Activated naive CD8-positive, alpha-beta T cell treated with anti-CD3 and anti-CD28 coated beads, Interleukin-2, amount 10 ng/mL, durations not matched to agents 7 days and 5 days (primary cell): ENCODE measurements at regions not wholly inside any gene's neighbourhood (a gene's known extent, or its start where the extent isn't known, plus 50 kb on each side); places are given as distances from the start of the nearest gene placed in this dataset.
"Not testable (repeated sequence)": the region's sequence is repeated elsewhere in the genome, so short reads cannot be mapped to it uniquely, and the experiment has no call there.

ENCODE experiments used
- ATAC-seq: fragments of 150-1000 bp; cut with Tn5 transposase; one replicate; pipeline ENCODE4 v1.10.0; 2021; ENCODE audit warnings: low read depth, moderate library complexity
- POLR2A ChIA-PET: fragments of 350-600 bp; sonication (Branson Sonifier 250); formaldehyde crosslinking; loops from one replicate; lab custom pipeline; 2021; ENCODE audit warnings: antibody characterized with exemption; lab: Charles Lee
- DNase-seq: peaks from one replicate; pipeline ENCODE4 v3.0.0; 2021
- H3K27ac Mint-ChIP-seq: one replicate; pipeline ENCODE4 v1.8.0; 2022; ENCODE audit warnings: mild to moderate bottlenecking, mixed read lengths
- H3K27me3 Mint-ChIP-seq: one replicate; pipeline ENCODE4 v1.8.0; 2022; ENCODE audit warnings: mild to moderate bottlenecking, moderate library complexity, mixed read lengths
- H3K36me3 Mint-ChIP-seq: one replicate; pipeline ENCODE4 v1.8.0; 2021; ENCODE audit warnings: mild to moderate bottlenecking, mixed read lengths
- H3K4me1 Mint-ChIP-seq: one replicate; pipeline ENCODE4 v1.8.0; 2021; ENCODE audit warnings: mixed read lengths
- H3K4me3 Mint-ChIP-seq: one replicate; pipeline ENCODE4 v1.8.0; 2022; ENCODE audit warnings: mild to moderate bottlenecking, moderate library complexity, mixed read lengths
- H3K9me3 Mint-ChIP-seq: one replicate; pipeline ENCODE4 v1.8.0; 2021; ENCODE audit warnings: mixed read lengths

DNA sequence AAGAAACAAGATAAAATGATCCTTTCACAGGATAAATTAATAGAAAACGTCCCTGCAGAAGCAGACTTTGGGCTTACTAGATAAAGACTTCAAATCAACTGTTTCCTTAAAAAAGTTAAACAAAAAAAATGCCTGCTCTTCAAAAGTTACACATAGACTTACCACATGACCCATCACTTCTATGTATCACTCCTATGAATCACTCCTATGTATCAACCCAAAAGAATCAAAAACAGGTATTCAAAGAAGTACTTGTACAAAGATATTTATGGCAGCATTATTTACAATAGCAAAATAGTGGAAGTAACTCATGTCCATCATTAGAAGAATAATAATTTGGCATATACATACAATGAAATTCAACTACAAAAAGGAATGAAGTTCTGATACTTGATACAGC, 56.3 kb upstream of the PRDM9 start:
- Mint-ChIP-seq H3K36me3 (no peaks in the 10 kb centered on the region), H3K4me1 (no peaks in the 10 kb centered on the region), H3K27me3 (no peaks in the 10 kb centered on the region), H3K9me3 (no peaks in the 10 kb centered on the region), H3K4me3 (no peak overlapping the region), H3K27ac (no peak overlapping the region)
- POLR2A ChIA-PET, result no interaction called here
- ATAC-seq (no peak), DNase-seq (no peak)

DNA sequence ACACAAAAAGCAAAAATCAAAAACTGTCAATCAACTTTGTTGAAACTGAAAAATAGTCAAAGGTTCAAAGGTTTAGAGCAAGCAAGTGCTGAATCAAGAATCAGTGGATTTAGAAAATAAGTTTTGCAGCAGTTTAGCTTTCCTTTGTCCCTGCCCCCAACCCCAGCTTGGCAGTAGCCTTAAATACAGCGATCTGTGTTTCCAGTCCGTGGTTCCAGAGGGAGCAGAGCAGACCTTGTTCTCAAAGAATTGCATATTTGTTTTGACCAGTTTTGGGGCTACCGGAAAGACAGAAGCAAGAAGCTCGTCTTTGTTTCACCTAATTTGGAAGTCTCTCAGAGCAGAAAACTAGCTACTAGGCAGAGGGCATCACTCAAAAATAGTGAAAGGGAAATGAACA, 57.2 kb upstream of the PRDM9 start:
- no peaks in the 10 kb centered on the region for H3K36me3 Mint-ChIP-seq
- POLR2A ChIA-PET, result no interaction called here

DNA sequence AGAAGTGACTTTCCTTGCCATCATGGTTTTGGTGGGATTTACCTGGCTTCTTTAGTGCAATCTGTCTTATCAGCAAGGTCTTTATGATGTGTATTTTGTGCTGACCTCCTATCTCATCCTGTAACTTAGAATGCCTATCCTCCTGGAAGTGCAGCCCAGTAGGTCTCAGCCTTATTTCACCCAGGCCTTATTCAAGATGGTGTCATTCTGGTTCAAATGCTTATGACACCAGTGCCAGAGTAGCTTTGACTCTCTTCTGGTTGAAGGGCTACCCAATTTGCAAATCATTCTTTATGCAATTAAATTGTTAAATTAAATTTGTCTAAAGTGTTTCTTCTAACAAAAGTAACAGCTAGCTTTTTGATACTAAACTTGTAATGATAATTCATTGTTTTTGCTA, 58.8 kb upstream of the PRDM9 start:
- Mint-ChIP-seq H3K4me1 (no peaks in the 10 kb centered on the region), H3K27me3 (no peaks in the 10 kb centered on the region), H3K9me3 (peaks cover 2% of the 10 kb centered on the region), H3K36me3 (no peaks in the 10 kb centered on the region), H3K27ac (no peak overlapping the region), H3K4me3 (no peak overlapping the region)
- ATAC-seq (no peak), DNase-seq (no peak)
- POLR2A ChIA-PET, result no interaction called here

More for the DNA sequence above, 57.2 kb upstream of the PRDM9 start:
- Mint-ChIP-seq H3K27ac (no peak overlapping the region), H3K27me3 (no peaks in the 10 kb centered on the region), H3K9me3 (no peaks in the 10 kb centered on the region), H3K4me3 (no peak overlapping the region), H3K4me1 (no peaks in the 10 kb centered on the region)
- ATAC-seq (no peak), DNase-seq (no peak)

GRCh38 chr5:23446424-23446823, 61.0 kb upstream of the PRDM9 start:
- Mint-ChIP-seq H3K36me3 (no peaks in the 10 kb centered on the region), H3K4me1 (no peaks in the 10 kb centered on the region), H3K4me3 (no peak overlapping the region), H3K27me3 (no peaks in the 10 kb centered on the region), H3K27ac (no peak overlapping the region), H3K9me3 (peaks cover 2% of the 10 kb centered on the region)
- POLR2A ChIA-PET, result no interaction called here
- DNase-seq, result no peak
- ATAC-seq, result no peak

DNA sequence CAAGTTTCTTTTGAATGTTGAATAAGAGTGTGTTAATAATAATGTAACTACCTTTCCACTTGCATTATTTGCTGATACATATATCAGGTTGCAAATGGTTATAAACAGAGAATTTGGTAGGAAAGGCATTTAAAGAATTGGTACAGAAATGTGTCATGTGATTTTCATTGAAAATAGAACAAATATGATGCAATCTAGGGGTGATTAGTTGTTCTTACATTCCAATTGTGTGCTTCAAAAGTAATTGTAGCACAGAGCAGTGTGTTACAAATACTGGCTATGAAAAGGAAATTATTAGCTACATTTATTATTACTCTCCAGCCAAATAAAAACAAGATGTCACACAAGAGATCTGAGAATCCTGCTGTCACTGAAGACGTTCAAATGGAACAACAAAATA, 61.8 kb upstream of the PRDM9 start:
- Mint-ChIP-seq H3K36me3 (no peaks in the 10 kb centered on the region), H3K4me1 (no peaks in the 10 kb centered on the region), H3K27ac (no peak overlapping the region), H3K27me3 (no peaks in the 10 kb centered on the region), H3K9me3 (peaks cover 2% of the 10 kb centered on the region), H3K4me3 (no peak overlapping the region)
- no peak for DNase-seq
- POLR2A ChIA-PET, result no interaction called here
- ATAC-seq, result no peak

- H3K9me3 Mint-ChIP-seq, result peaks cover 2% of the 10 kb centered on the region
- no peaks in the 10 kb centered on the region for H3K27me3 Mint-ChIP-seq
- ATAC-seq (no peak), DNase-seq (no peak)
- H3K4me1 Mint-ChIP-seq, result no peaks in the 10 kb centered on the region
- no peaks in the 10 kb centered on the region for H3K36me3 Mint-ChIP-seq
- POLR2A ChIA-PET, result no interaction called here
- no peak overlapping the region for H3K4me3 Mint-ChIP-seq
- H3K27ac Mint-ChIP-seq, result no peak overlapping the region
Measured at GRCh38 chr5:23440703-23441102, 66.7 kb upstream of the PRDM9 start.

DNA sequence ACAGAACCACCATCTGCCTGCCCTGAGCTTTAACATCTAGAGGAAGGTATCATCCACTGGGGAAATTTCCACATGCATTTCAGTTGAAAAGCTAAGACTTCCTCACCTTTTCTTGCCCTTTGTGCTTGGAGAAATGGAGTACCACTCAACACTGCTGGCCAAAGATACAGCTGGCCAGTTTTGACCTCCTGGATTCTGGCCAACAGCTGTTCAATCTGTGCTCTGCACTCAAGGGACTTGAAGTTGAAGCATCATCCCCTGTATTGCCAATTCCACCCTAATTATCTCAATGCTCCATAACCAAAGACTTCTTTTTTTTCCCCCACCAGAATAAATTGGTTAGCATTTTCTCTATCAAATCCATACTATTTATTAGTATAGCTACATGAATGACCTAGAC, 70.4 kb upstream of the PRDM9 start:
- H3K9me3 Mint-ChIP-seq, result no peaks in the 10 kb centered on the region
- no peaks in the 10 kb centered on the region for H3K36me3 Mint-ChIP-seq
- no peak for ATAC-seq
- no peak for DNase-seq
- H3K27me3 Mint-ChIP-seq, result no peaks in the 10 kb centered on the region
- POLR2A ChIA-PET, result no interaction called here
- no peak overlapping the region for H3K4me3 Mint-ChIP-seq
- no peak overlapping the region for H3K27ac Mint-ChIP-seq
- no peaks in the 10 kb centered on the region for H3K4me1 Mint-ChIP-seq

DNA sequence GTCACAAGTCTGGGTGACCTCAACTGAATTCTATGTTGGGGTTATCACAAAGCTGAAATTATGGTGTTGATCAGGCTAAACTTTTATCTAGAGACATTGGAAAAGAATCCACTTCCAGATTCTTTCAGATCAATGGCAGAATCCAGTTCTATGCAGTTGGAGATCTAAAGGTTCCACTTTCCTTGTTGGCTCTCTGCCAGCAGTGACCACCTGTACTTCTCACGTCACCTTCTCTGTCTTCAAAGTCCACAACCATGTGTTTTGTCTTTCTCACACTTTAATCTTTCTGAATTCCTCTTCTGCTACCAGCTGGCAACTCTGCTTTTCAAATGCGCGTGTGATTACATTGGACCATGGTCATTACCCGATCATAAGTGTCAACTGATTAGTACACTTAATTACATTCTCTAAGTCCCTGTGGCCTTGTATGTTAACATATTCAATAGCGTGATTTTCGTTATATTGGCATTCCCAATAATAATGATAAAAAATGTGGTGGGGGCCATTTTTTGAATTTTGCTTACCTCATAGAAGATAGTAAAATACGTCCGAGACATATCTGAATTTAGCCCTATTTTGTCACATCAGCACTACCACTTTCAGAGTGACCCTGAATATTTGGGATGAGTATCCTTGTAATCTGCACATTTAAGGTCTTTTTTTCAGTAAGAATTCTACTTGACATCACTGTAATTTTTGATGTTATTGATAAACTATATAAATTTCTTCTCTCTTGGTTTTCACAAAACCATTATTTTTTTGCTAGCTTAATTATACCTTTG, 73.7 kb upstream of the PRDM9 start:
- no peaks in the 10 kb centered on the region for H3K36me3 Mint-ChIP-seq
- POLR2A ChIA-PET, result no interaction called here
- no peak overlapping the region for H3K4me3 Mint-ChIP-seq
- H3K4me1 Mint-ChIP-seq, result no peaks in the 10 kb centered on the region
- H3K27me3 Mint-ChIP-seq, result no peaks in the 10 kb centered on the region
- no peak for ATAC-seq
- no peak for DNase-seq
- no peaks in the 10 kb centered on the region for H3K9me3 Mint-ChIP-seq
- H3K27ac Mint-ChIP-seq, result no peak overlapping the region

DNA sequence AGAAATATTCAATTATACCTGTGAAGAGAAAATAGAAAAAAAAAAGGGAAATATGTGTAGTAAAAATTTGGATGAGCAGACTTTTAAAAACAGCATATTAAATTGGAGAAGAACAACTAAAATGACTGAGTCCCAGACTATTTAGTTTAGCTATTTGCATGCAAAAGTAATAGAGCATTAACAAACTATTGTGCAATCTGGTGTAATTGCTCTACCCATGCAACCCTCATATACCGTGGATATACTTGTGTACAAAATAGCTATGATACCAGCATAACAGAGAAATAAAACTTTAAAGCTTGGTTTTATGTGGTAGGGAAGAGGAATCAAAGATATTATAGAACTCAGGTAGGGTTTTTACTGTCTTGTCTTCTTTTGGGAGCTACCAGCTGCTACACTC, 78.7 kb upstream of the PRDM9 start:
- H3K4me3 Mint-ChIP-seq, result no peak overlapping the region
- H3K27me3 Mint-ChIP-seq, result no peaks in the 10 kb centered on the region
- POLR2A ChIA-PET, result no interaction called here
- ATAC-seq, result no peak
- no peaks in the 10 kb centered on the region for H3K4me1 Mint-ChIP-seq
- no peak overlapping the region for H3K27ac Mint-ChIP-seq
- no peaks in the 10 kb centered on the region for H3K36me3 Mint-ChIP-seq
- peaks cover 4% of the 10 kb centered on the region for H3K9me3 Mint-ChIP-seq
- DNase-seq, result no peak

DNA sequence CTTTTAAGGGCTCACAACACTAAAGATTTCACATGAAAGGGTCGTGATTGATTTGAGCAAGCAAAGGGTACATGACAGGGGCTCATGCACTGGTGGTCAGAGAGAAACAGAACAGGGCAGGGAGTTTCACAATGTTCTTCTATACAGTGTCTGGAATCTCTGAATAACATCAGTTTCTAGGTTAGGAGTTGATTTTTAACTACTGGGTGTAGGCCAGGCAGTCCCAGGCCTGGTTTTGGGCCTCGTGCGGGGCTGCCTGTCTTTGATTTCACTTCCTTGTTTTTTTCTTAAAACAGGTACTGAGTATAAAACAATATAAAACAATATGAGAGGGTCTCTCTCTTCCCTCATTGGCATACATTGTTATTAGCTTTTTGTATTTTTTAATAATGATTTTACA, 87.2 kb upstream of the PRDM9 start:
- H3K4me3 Mint-ChIP-seq, H3K27ac Mint-ChIP-seq, ATAC-seq, H3K9me3 Mint-ChIP-seq, H3K36me3 Mint-ChIP-seq, H3K4me1 Mint-ChIP-seq, H3K27me3 Mint-ChIP-seq, DNase-seq, POLR2A ChIA-PET: not testable (repeated sequence)

GRCh38 chr5:23419115-23419514, 88.3 kb upstream of the PRDM9 start:
- Mint-ChIP-seq H3K27me3 (no peaks in the 10 kb centered on the region), H3K36me3 (no peaks in the 10 kb centered on the region), H3K4me1 (no peaks in the 10 kb centered on the region), H3K9me3 (peaks cover 9% of the 10 kb centered on the region), H3K4me3 (no peak overlapping the region), H3K27ac (no peak overlapping the region)
- ATAC-seq (no peak), DNase-seq (no peak)
- POLR2A ChIA-PET, result no interaction called here

- Mint-ChIP-seq H3K27ac (no peak overlapping the region), H3K4me1 (no peaks in the 10 kb centered on the region), H3K4me3 (no peak overlapping the region), H3K27me3 (no peaks in the 10 kb centered on the region), H3K9me3 (peaks cover 5% of the 10 kb centered on the region), H3K36me3 (no peaks in the 10 kb centered on the region)
- ATAC-seq (no peak), DNase-seq (no peak)
- POLR2A ChIA-PET, result no interaction called here
Measured at GRCh38 chr5:23412515-23412914, 94.9 kb upstream of the PRDM9 start.

- DNase-seq (no peak), ATAC-seq (no peak)
- Mint-ChIP-seq H3K9me3 (peaks cover 5% of the 10 kb centered on the region), H3K27me3 (no peaks in the 10 kb centered on the region), H3K36me3 (no peaks in the 10 kb centered on the region), H3K4me3 (no peak overlapping the region), H3K4me1 (no peaks in the 10 kb centered on the region), H3K27ac (no peak overlapping the region)
- POLR2A ChIA-PET, result no interaction called here
Measured at GRCh38 chr5:23411994-23412393, 95.4 kb upstream of the PRDM9 start.

GRCh38 chr5:23411200-23411599, 96.2 kb upstream of the PRDM9 start:
- Mint-ChIP-seq H3K4me1 (no peaks in the 10 kb centered on the region), H3K27me3 (no peaks in the 10 kb centered on the region), H3K9me3 (peaks cover 5% of the 10 kb centered on the region), H3K27ac (no peak overlapping the region), H3K36me3 (no peaks in the 10 kb centered on the region), H3K4me3 (no peak overlapping the region)
- ATAC-seq (no peak), DNase-seq (no peak)
- POLR2A ChIA-PET, result no interaction called here

- POLR2A ChIA-PET, DNase-seq, H3K4me3 Mint-ChIP-seq, H3K36me3 Mint-ChIP-seq, H3K4me1 Mint-ChIP-seq, ATAC-seq, H3K27me3 Mint-ChIP-seq, H3K9me3 Mint-ChIP-seq, H3K27ac Mint-ChIP-seq: not testable (repeated sequence)
Measured at GRCh38 chr5:23410775-23411174, 96.6 kb upstream of the PRDM9 start.
